Chondrocyte (in vitro differentiated cells): ENCODE measurements at regions not wholly inside any gene's neighbourhood (a gene's known extent, or its start where the extent isn't known, plus 50 kb on each side); places are given as distances from the start of the nearest gene placed in this dataset.

Source experiments
- DNase-seq: peaks from one replicate; pipeline ENCODE4 v3.0.0; 2021; ENCODE audit warnings: mixed read lengths, low spot score
- H3K27ac Mint-ChIP-seq: one replicate; pipeline ENCODE4 v1.8.0; 2021; ENCODE audit warnings: mild to moderate bottlenecking, moderate library complexity, mixed read lengths; ENCODE audit not compliant: unreplicated experiment
- H3K27me3 Mint-ChIP-seq: 2 replicates; pipeline ENCODE4 v1.8.0; 2021; ENCODE audit warnings: low read depth, mixed read lengths
- H3K36me3 Mint-ChIP-seq: 2 replicates; pipeline ENCODE4 v1.8.0; 2021; ENCODE audit warnings: low read depth, mixed read lengths
- H3K4me1 Mint-ChIP-seq: 2 replicates; pipeline ENCODE4 v1.8.0; 2021; ENCODE audit warnings: low read depth, mild to moderate bottlenecking, mixed read lengths
- H3K4me3 Mint-ChIP-seq: one replicate; pipeline ENCODE4 v1.8.0; 2021; ENCODE audit warnings: mild to moderate bottlenecking, moderate library complexity, mixed read lengths; ENCODE audit not compliant: unreplicated experiment
- H3K9me3 Mint-ChIP-seq: 2 replicates; pipeline ENCODE4 v1.8.0; 2021; ENCODE audit warnings: low read depth, mixed read lengths
- CTCF ChIP-seq: fragments of 200-600 bp; sonication (generic); IDR thresholded peaks from 2 replicates; pipeline ENCODE4 v1.5.0; 2021; ENCODE audit warnings: antibody characterized with exemption, mild to moderate bottlenecking, moderate library complexity

GRCh38 chr2:11099122-11100065 lies 55.9 kb upstream of the SLC66A3 start:
- TF ChIP-seq CTCF = no peak
- Mint-ChIP-seq H3K9me3 (no peaks in the 10 kb centered on the region), H3K27ac (no peak overlapping the region), H3K4me1 (no peaks in the 10 kb centered on the region), H3K36me3 (no peaks in the 10 kb centered on the region), H3K27me3 (peaks cover 5% of the 10 kb centered on the region), H3K4me3 (no peak overlapping the region)
- no peak for DNase-seq

- H3K36me3 Mint-ChIP-seq = no peaks in the 10 kb centered on the region
- peaks cover 5% of the 10 kb centered on the region for H3K27me3 Mint-ChIP-seq
- H3K4me1 Mint-ChIP-seq = no peaks in the 10 kb centered on the region
- H3K27ac Mint-ChIP-seq = no peak overlapping the region
- DNase-seq = no peak
- no peaks in the 10 kb centered on the region for H3K9me3 Mint-ChIP-seq
- no peak overlapping the region for H3K4me3 Mint-ChIP-seq
- no peak for TF ChIP-seq CTCF
Measured at GRCh38 chr2:11100130-11100529, 55.1 kb upstream of the SLC66A3 start.

GRCh38 chr2:11100976-11101375 lies 54.3 kb upstream of the SLC66A3 start:
- H3K4me1 Mint-ChIP-seq = no peaks in the 10 kb centered on the region
- H3K36me3 Mint-ChIP-seq = no peaks in the 10 kb centered on the region
- peaks cover 2% of the 10 kb centered on the region for H3K27me3 Mint-ChIP-seq
- H3K9me3 Mint-ChIP-seq = no peaks in the 10 kb centered on the region
- no peak for TF ChIP-seq CTCF
- no peak overlapping the region for H3K27ac Mint-ChIP-seq
- no peak for DNase-seq
- H3K4me3 Mint-ChIP-seq = no peak overlapping the region

- Mint-ChIP-seq H3K4me1 (no peaks in the 10 kb centered on the region), H3K9me3 (no peaks in the 10 kb centered on the region), H3K36me3 (no peaks in the 10 kb centered on the region), H3K4me3 (no peak overlapping the region), H3K27ac (no peak overlapping the region), H3K27me3 (peaks cover 2% of the 10 kb centered on the region)
- DNase-seq = no peak
- no peak for TF ChIP-seq CTCF
Measured at GRCh38 chr2:11101430-11101829, 53.8 kb upstream of the SLC66A3 start.

- Mint-ChIP-seq H3K9me3 (no peaks in the 10 kb centered on the region), H3K27me3 (peaks cover 2% of the 10 kb centered on the region), H3K4me3 (no peak overlapping the region), H3K4me1 (no peaks in the 10 kb centered on the region), H3K36me3 (no peaks in the 10 kb centered on the region), H3K27ac (no peak overlapping the region)
- no peak for DNase-seq
- TF ChIP-seq CTCF = no peak
Measured at GRCh38 chr2:11102466-11102865, 52.8 kb upstream of the SLC66A3 start.
